Fibroblast of lung (primary cell): ENCODE measurements at regions not wholly inside any gene's neighbourhood (a gene's known extent, or its start where the extent isn't known, plus 50 kb on each side); places are given as distances from the start of the nearest gene placed in this dataset.

Experiments
- DNase-seq, 2 donors: peaks; one replicate each; pipeline versions ENCODE4 v3.0.0 to v3.0.0-alpha.2; 2010; ENCODE audit warnings: low read depth in 2 of 2
- H2AFZ ChIP-seq: 2 replicates; pipeline ENCODE4 v1.5.1; 2012; ENCODE audit warnings: low read length, control low read depth, inconsistent platforms
- H3K27ac ChIP-seq: 2 replicates; pipeline ENCODE4 v1.5.1; 2011; ENCODE audit warnings: low read length, control low read depth; ENCODE audit not compliant: insufficient read depth
- H3K27me3 ChIP-seq: 2 replicates; pipeline ENCODE4 v1.5.1; 2011; ENCODE audit warnings: mild to moderate bottlenecking, low read length; ENCODE audit not compliant: control insufficient read depth, insufficient read depth
- H3K36me3 ChIP-seq: 2 replicates; pipeline ENCODE4 v1.5.1; 2011; ENCODE audit warnings: low read length; ENCODE audit not compliant: control insufficient read depth, insufficient read depth
- H3K4me1 ChIP-seq: 2 replicates; pipeline ENCODE4 v1.5.1; 2011; ENCODE audit warnings: low read length; ENCODE audit not compliant: control insufficient read depth, insufficient read depth; ENCODE audit errors: extremely low read depth
- H3K4me2 ChIP-seq: 2 replicates; pipeline ENCODE4 v1.5.1; 2011; ENCODE audit warnings: low read length, control low read depth; ENCODE audit not compliant: insufficient read depth; ENCODE audit errors: extremely low read depth
- H3K4me3 ChIP-seq, 4 experiments: fragments of 200-600 bp in 1 of 4; sonication (generic) in 1 of 4; replicated peaks in 1 of 4; 2 replicates each; pipeline ENCODE4 v1.5.1; 2011 to 2016; ENCODE audit warnings: low read length in 4 of 4, low read depth in 3 of 4, mild to moderate bottlenecking in 3 of 4, control low read depth in 2 of 4, inconsistent platforms in 1 of 4, mixed read lengths in 1 of 4; ENCODE audit not compliant: insufficient read depth in 1 of 4; ENCODE audit errors: control extremely low read depth in 1 of 4
- H3K79me2 ChIP-seq: 2 replicates; pipeline ENCODE4 v1.5.1; 2012; ENCODE audit warnings: mild to moderate bottlenecking, low read length, inconsistent platforms; ENCODE audit not compliant: control insufficient read depth, insufficient read depth
- H3K9ac ChIP-seq: 2 replicates; pipeline ENCODE4 v1.5.1; 2011; ENCODE audit warnings: mild to moderate bottlenecking, low read length, control low read depth; ENCODE audit not compliant: insufficient read depth
- H3K9me3 ChIP-seq: 2 replicates; pipeline ENCODE4 v1.5.1; 2012; ENCODE audit warnings: low read depth, low read length; ENCODE audit not compliant: control insufficient read depth, insufficient read depth
- H4K20me1 ChIP-seq: 2 replicates; pipeline ENCODE4 v1.5.1; 2011; ENCODE audit warnings: low read length; ENCODE audit not compliant: control insufficient read depth, insufficient read depth; ENCODE audit errors: extremely low read depth
- CTCF ChIP-seq, 2 donors: IDR thresholded peaks in 1 of 2; conservative IDR thresholded peaks in 1 of 2; 1 replicate in 1 of 2; 2 replicates in 1 of 2; pipeline ENCODE4 v1.5.1; 2011 to 2012; ENCODE audit warnings: low read length in 2 of 2, control low read depth in 1 of 2, inconsistent platforms in 1 of 2, low read depth in 1 of 2, mild to moderate bottlenecking in 1 of 2
- EZH2 ChIP-seq: IDR thresholded peaks from 2 replicates; pipeline ENCODE4 v1.5.1; 2012; ENCODE audit warnings: low read length, control low read depth, mild to moderate bottlenecking; ENCODE audit errors: missing control alignments

- TF ChIP-seq CTCF (conservative IDR thresholded peaks at IDR 0.05 in 1 of 2, IDR thresholded peaks at IDR 0.05 in 1 of 2; ENCODE audit: low read depth in 1 of 2, low read length in 2 of 2) (no peak), EZH2 (no peak)
- Histone ChIP-seq H2AFZ (no peak overlapping the region), H3K9ac (no peak overlapping the region), H3K4me2 (no peak overlapping the region), H3K4me3 (no peak overlapping the region), H3K9me3 (no peaks in the 10 kb centered on the region), H3K79me2 (no peaks in the 10 kb centered on the region), H3K36me3 (no peaks in the 10 kb centered on the region), H3K27me3 (no peaks in the 10 kb centered on the region), H3K4me1 (no peaks in the 10 kb centered on the region), H4K20me1 (no peaks in the 10 kb centered on the region), H3K27ac (no peak overlapping the region)
- DNase-seq, result peak; percentile 22 to 39
Observed at GRCh38 chr13:86846501-86846900, 824.7 kb upstream of the SLITRK5 start.

GRCh38 chr13:86848716-86849115 lies 822.5 kb upstream of the SLITRK5 start:
- Histone ChIP-seq H3K4me2 (no peak overlapping the region), H3K4me1 (no peaks in the 10 kb centered on the region), H3K9me3 (no peaks in the 10 kb centered on the region), H3K9ac (no peak overlapping the region), H3K27ac (no peak overlapping the region), H3K79me2 (no peaks in the 10 kb centered on the region), H2AFZ (no peak overlapping the region), H3K27me3 (no peaks in the 10 kb centered on the region), H3K4me3 (no peak overlapping the region), H4K20me1 (no peaks in the 10 kb centered on the region), H3K36me3 (no peaks in the 10 kb centered on the region)
- no peak for DNase-seq
- TF ChIP-seq EZH2, result no peak
- TF ChIP-seq CTCF (conservative IDR thresholded peaks at IDR 0.05 in 1 of 2, IDR thresholded peaks at IDR 0.05 in 1 of 2; ENCODE audit: low read depth in 1 of 2, low read length in 2 of 2), result no peak

GRCh38 chr13:86856991-86857390 lies 814.2 kb upstream of the SLITRK5 start:
- no peak overlapping the region for H3K4me3 ChIP-seq
- H2AFZ ChIP-seq, result no peak overlapping the region
- no peak overlapping the region for H3K9ac ChIP-seq
- no peaks in the 10 kb centered on the region for H3K9me3 ChIP-seq
- no peak for TF ChIP-seq CTCF (conservative IDR thresholded peaks at IDR 0.05 in 1 of 2, IDR thresholded peaks at IDR 0.05 in 1 of 2; ENCODE audit: low read depth in 1 of 2, low read length in 2 of 2)
- no peak for TF ChIP-seq EZH2
- no peaks in the 10 kb centered on the region for H3K36me3 ChIP-seq
- no peak overlapping the region for H3K4me2 ChIP-seq
- DNase-seq, result peak; percentile 53 to 59
- H3K79me2 ChIP-seq, result no peaks in the 10 kb centered on the region
- no peaks in the 10 kb centered on the region for H4K20me1 ChIP-seq
- H3K27me3 ChIP-seq, result no peaks in the 10 kb centered on the region
- no peak overlapping the region for H3K27ac ChIP-seq
- no peaks in the 10 kb centered on the region for H3K4me1 ChIP-seq
